ENCODE measurements at regions not wholly inside any gene's neighbourhood (a gene's known extent, or its start where the extent isn't known, plus 50 kb on each side); places are given as distances from the start of the nearest gene placed in this dataset.

DNA sequence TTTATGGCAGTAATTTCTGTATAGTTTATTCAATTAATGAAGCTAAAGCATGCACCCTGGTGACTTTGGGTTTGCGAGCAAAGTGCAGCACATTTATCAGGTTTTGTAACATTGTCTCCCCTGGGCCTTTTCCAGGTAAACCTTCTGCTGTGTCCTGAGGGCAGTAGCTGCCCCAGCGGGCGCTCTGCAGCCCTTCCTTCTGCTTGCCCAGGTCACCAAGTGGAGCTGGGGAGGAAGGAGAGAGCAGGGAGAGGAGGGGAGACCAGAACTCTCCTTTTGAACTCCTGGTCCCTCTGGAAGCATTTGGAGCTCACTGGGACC lies 145.6 kb downstream of the DLL1 start:
- peaks cover 4% of the 10 kb centered on the region; the same call in 1 of the 2 replicates for H3K9me3 ChIP-seq (ENCODE audit: control insufficient read depth, insufficient read depth, low read length)
- H3K79me2 ChIP-seq (ENCODE audit: control insufficient read depth, low read length): no peaks in the 10 kb centered on the region
- no peak for TF ChIP-seq EZH2phosphoT487 (IDR thresholded peaks at IDR 0.05; ENCODE audit: borderline replicate concordance, low read length)
- TF ChIP-seq, protein P1, sequence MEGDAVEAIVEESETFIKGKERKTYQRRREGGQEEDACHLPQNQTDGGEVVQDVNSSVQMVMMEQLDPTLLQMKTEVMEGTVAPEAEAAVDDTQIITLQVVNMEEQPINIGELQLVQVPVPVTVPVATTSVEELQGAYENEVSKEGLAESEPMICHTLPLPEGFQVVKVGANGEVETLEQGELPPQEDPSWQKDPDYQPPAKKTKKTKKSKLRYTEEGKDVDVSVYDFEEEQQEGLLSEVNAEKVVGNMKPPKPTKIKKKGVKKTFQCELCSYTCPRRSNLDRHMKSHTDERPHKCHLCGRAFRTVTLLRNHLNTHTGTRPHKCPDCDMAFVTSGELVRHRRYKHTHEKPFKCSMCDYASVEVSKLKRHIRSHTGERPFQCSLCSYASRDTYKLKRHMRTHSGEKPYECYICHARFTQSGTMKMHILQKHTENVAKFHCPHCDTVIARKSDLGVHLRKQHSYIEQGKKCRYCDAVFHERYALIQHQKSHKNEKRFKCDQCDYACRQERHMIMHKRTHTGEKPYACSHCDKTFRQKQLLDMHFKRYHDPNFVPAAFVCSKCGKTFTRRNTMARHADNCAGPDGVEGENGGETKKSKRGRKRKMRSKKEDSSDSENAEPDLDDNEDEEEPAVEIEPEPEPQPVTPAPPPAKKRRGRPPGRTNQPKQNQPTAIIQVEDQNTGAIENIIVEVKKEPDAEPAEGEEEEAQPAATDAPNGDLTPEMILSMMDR (IDR thresholded peaks at IDR 0.05; ENCODE audit: low read depth, low read length, poor library complexity, severe bottlenecking): no peak
- no peaks in the 10 kb centered on the region for H3K9me2 ChIP-seq (replicated peaks; ENCODE audit: control insufficient read depth, low read length)
- no peak overlapping the region for H3K4me3 ChIP-seq (ENCODE audit: low read length)
- H3K36me3 ChIP-seq (ENCODE audit: control insufficient read depth, low read length): no peaks in the 10 kb centered on the region
- H4K20me1 ChIP-seq (ENCODE audit: control insufficient read depth, insufficient read depth, low read depth, low read length): no peaks in the 10 kb centered on the region
- no peaks in the 10 kb centered on the region for H3K27me3 ChIP-seq (ENCODE audit: control insufficient read depth, low read length)
- no peak overlapping the region for H3K4me2 ChIP-seq (ENCODE audit: low read length)
- H3K27ac ChIP-seq (ENCODE audit: low read depth, low read length): no peak overlapping the region
- H3F3A ChIP-seq (ENCODE audit: control insufficient read depth, insufficient read depth): no peaks in the 10 kb centered on the region
- H3K4me1 ChIP-seq (ENCODE audit: control insufficient read depth, low read length): no peaks in the 10 kb centered on the region

DNA sequence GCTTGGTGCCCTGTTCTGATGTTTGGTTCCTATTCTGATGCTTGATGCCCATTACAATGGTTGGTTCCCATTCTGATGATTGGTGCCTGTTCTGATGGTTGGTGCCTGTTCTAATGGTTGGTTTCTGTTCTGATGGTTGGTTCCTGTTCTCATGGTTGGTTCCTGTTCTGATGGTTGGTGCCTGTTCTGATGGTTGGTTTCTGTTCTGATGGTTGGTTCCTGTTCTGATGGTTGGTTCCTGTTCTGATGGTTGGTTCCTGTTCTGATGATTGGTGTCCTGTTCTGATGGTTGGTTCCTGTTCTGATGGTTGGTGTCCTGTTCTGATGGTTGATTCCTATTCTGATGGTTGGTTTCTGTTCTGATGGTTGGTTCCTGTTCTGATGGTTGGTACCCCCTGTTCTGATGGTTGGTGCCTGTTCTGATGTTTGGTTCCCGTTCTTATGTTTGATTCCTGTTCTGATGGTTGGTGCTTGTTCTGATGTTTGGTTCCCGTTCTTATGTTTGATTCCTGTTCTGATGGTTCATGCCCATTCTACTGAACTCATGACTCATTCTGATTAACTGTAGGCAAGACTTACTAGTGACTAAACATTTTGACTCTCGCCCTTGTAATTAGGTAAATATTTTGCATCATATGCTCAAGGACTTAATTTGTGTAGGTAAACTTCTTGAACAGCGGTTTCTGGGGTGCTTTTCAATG lies 146.2 kb downstream of the DLL1 start:
- Histone ChIP-seq H4K20me1 (ENCODE audit: control insufficient read depth, insufficient read depth, low read depth, low read length) (no peaks in the 10 kb centered on the region), H3K27me3 (ENCODE audit: control insufficient read depth, low read length) (no peaks in the 10 kb centered on the region), H3K79me2 (ENCODE audit: control insufficient read depth, low read length) (no peaks in the 10 kb centered on the region), H3K9me3 (ENCODE audit: control insufficient read depth, insufficient read depth, low read length) (peaks cover 4% of the 10 kb centered on the region; the same call in 1 of the 2 replicates), H3K4me2 (ENCODE audit: low read length) (no peak overlapping the region), H3K4me1 (ENCODE audit: control insufficient read depth, low read length) (no peaks in the 10 kb centered on the region), H3K4me3 (ENCODE audit: low read length) (no peak overlapping the region), H3K27ac (ENCODE audit: low read depth, low read length) (no peak overlapping the region), H3K9me2 (replicated peaks; ENCODE audit: control insufficient read depth, low read length) (no peaks in the 10 kb centered on the region), H3K36me3 (ENCODE audit: control insufficient read depth, low read length) (no peaks in the 10 kb centered on the region), H3F3A (ENCODE audit: control insufficient read depth, insufficient read depth) (no peaks in the 10 kb centered on the region)
- TF ChIP-seq EZH2phosphoT487 (IDR thresholded peaks at IDR 0.05; ENCODE audit: borderline replicate concordance, low read length): no peak
- TF ChIP-seq, protein P1 (IDR thresholded peaks at IDR 0.05; ENCODE audit: low read depth, low read length, poor library complexity, severe bottlenecking): no peak

GRCh38 chr6:170143401-170144150 lies 147.3 kb downstream of the DLL1 start:
- Histone ChIP-seq H3F3A (ENCODE audit: control insufficient read depth, insufficient read depth) (no peaks in the 10 kb centered on the region), H3K9me2 (replicated peaks; ENCODE audit: control insufficient read depth, low read length) (no peaks in the 10 kb centered on the region), H3K4me2 (ENCODE audit: low read length) (no peak overlapping the region), H3K27ac (ENCODE audit: low read depth, low read length) (no peak overlapping the region), H3K4me1 (ENCODE audit: control insufficient read depth, low read length) (no peaks in the 10 kb centered on the region), H3K27me3 (ENCODE audit: control insufficient read depth, low read length) (no peaks in the 10 kb centered on the region), H3K36me3 (ENCODE audit: control insufficient read depth, low read length) (no peaks in the 10 kb centered on the region), H3K79me2 (ENCODE audit: control insufficient read depth, low read length) (no peaks in the 10 kb centered on the region), H4K20me1 (ENCODE audit: control insufficient read depth, insufficient read depth, low read depth, low read length) (no peaks in the 10 kb centered on the region), H3K9me3 (ENCODE audit: control insufficient read depth, insufficient read depth, low read length) (peaks cover 4% of the 10 kb centered on the region; the same call in 1 of the 2 replicates), H3K4me3 (ENCODE audit: low read length) (no peak overlapping the region)
- no peak for TF ChIP-seq EZH2phosphoT487 (IDR thresholded peaks at IDR 0.05; ENCODE audit: borderline replicate concordance, low read length)
- TF ChIP-seq, protein P1 (IDR thresholded peaks at IDR 0.05; ENCODE audit: low read depth, low read length, poor library complexity, severe bottlenecking): no peak
